ENCODE measurements at regions not wholly inside any gene's neighbourhood (a gene's known extent, or its start where the extent isn't known, plus 50 kb on each side); places are given as distances from the start of the nearest gene placed in this dataset.

GRCh38 chr20:48060841-48061720 is 275.8 kb upstream of the SULF2 start:
- no peak for DNase-seq (ENCODE audit: insufficient read length)
- TF ChIP-seq POLR2A (IDR thresholded peaks at IDR 0.05; ENCODE audit: low read depth, low read length), result no peak
- TF ChIP-seq POLR2AphosphoS5 (IDR thresholded peaks at IDR 0.05; ENCODE audit: low read depth, low read length), result no peak
- TF ChIP-seq TAF1 (IDR thresholded peaks at IDR 0.05; ENCODE audit: borderline replicate concordance, low read depth, low read length), result no peak
- no peak for FAIRE-seq

GRCh38 chr20:48058611-48059559 is 273.6 kb upstream of the SULF2 start:
- DNase-seq (ENCODE audit: insufficient read length) (no peak), FAIRE-seq (no peak)
- TF ChIP-seq POLR2A (IDR thresholded peaks at IDR 0.05; ENCODE audit: low read depth, low read length), result no peak
- no peak for TF ChIP-seq POLR2AphosphoS5 (IDR thresholded peaks at IDR 0.05; ENCODE audit: low read depth, low read length)
- no peak for TF ChIP-seq TAF1 (IDR thresholded peaks at IDR 0.05; ENCODE audit: borderline replicate concordance, low read depth, low read length)

GRCh38 chr20:48057739-48058138 is 272.5 kb upstream of the SULF2 start:
- no peak for FAIRE-seq
- DNase-seq (ENCODE audit: insufficient read length), result no peak
- TF ChIP-seq POLR2A (IDR thresholded peaks at IDR 0.05; ENCODE audit: low read depth, low read length) (no peak), TAF1 (IDR thresholded peaks at IDR 0.05; ENCODE audit: borderline replicate concordance, low read depth, low read length) (no peak), POLR2AphosphoS5 (IDR thresholded peaks at IDR 0.05; ENCODE audit: low read depth, low read length) (no peak)

- TF ChIP-seq TAF1 (IDR thresholded peaks at IDR 0.05; ENCODE audit: borderline replicate concordance, low read depth, low read length) (no peak), POLR2AphosphoS5 (IDR thresholded peaks at IDR 0.05; ENCODE audit: low read depth, low read length) (no peak), POLR2A (IDR thresholded peaks at IDR 0.05; ENCODE audit: low read depth, low read length) (no peak)
- FAIRE-seq (no peak), DNase-seq (ENCODE audit: insufficient read length) (no peak)
Measured at GRCh38 chr20:48057251-48057650, 272.0 kb upstream of the SULF2 start.

- no peak for TF ChIP-seq POLR2A (IDR thresholded peaks at IDR 0.05; ENCODE audit: low read depth, low read length)
- no peak for TF ChIP-seq TAF1 (IDR thresholded peaks at IDR 0.05; ENCODE audit: borderline replicate concordance, low read depth, low read length)
- no peak for TF ChIP-seq POLR2AphosphoS5 (IDR thresholded peaks at IDR 0.05; ENCODE audit: low read depth, low read length)
- FAIRE-seq (no peak), DNase-seq (ENCODE audit: insufficient read length) (no peak)
Measured at GRCh38 chr20:48056218-48056617, 270.9 kb upstream of the SULF2 start.

GRCh38 chr20:48054051-48054450 is 268.8 kb upstream of the SULF2 start:
- TF ChIP-seq POLR2AphosphoS5 (IDR thresholded peaks at IDR 0.05; ENCODE audit: low read depth, low read length), result no peak
- TF ChIP-seq TAF1 (IDR thresholded peaks at IDR 0.05; ENCODE audit: borderline replicate concordance, low read depth, low read length), result no peak
- no peak for TF ChIP-seq POLR2A (IDR thresholded peaks at IDR 0.05; ENCODE audit: low read depth, low read length)

GRCh38 chr20:48052475-48052835 is 267.2 kb upstream of the SULF2 start:
- no peak for TF ChIP-seq POLR2A (IDR thresholded peaks at IDR 0.05; ENCODE audit: low read depth, low read length)
- TF ChIP-seq TAF1 (IDR thresholded peaks at IDR 0.05; ENCODE audit: borderline replicate concordance, low read depth, low read length), result no peak
- TF ChIP-seq POLR2AphosphoS5 (IDR thresholded peaks at IDR 0.05; ENCODE audit: low read depth, low read length), result no peak
- FAIRE-seq, result no peak
- no peak for DNase-seq (ENCODE audit: insufficient read length)

More at GRCh38 chr20:48054051-48054450, 268.8 kb upstream of the SULF2 start:
- FAIRE-seq (no peak), DNase-seq (ENCODE audit: insufficient read length) (no peak)

GRCh38 chr20:48051794-48052474 is 266.7 kb upstream of the SULF2 start:
- FAIRE-seq (no peak), DNase-seq (ENCODE audit: insufficient read length) (no peak)
- TF ChIP-seq POLR2A (IDR thresholded peaks at IDR 0.05; ENCODE audit: low read depth, low read length), result no peak
- TF ChIP-seq POLR2AphosphoS5 (IDR thresholded peaks at IDR 0.05; ENCODE audit: low read depth, low read length), result no peak
- TF ChIP-seq TAF1 (IDR thresholded peaks at IDR 0.05; ENCODE audit: borderline replicate concordance, low read depth, low read length), result no peak

- no peak for FAIRE-seq
- DNase-seq (ENCODE audit: insufficient read length), result no peak
- TF ChIP-seq POLR2A (IDR thresholded peaks at IDR 0.05; ENCODE audit: low read depth, low read length), result no peak
- TF ChIP-seq TAF1 (IDR thresholded peaks at IDR 0.05; ENCODE audit: borderline replicate concordance, low read depth, low read length), result no peak
- TF ChIP-seq POLR2AphosphoS5 (IDR thresholded peaks at IDR 0.05; ENCODE audit: low read depth, low read length), result no peak
Measured at GRCh38 chr20:48049641-48050040, 264.4 kb upstream of the SULF2 start.

GRCh38 chr20:48049171-48049570 is 263.9 kb upstream of the SULF2 start:
- no peak for TF ChIP-seq POLR2A (IDR thresholded peaks at IDR 0.05; ENCODE audit: low read depth, low read length)
- no peak for TF ChIP-seq POLR2AphosphoS5 (IDR thresholded peaks at IDR 0.05; ENCODE audit: low read depth, low read length)
- no peak for TF ChIP-seq TAF1 (IDR thresholded peaks at IDR 0.05; ENCODE audit: borderline replicate concordance, low read depth, low read length)
- no peak for FAIRE-seq
- DNase-seq (ENCODE audit: insufficient read length), result no peak

GRCh38 chr20:48047447-48047846 is 262.2 kb upstream of the SULF2 start:
- no peak for FAIRE-seq
- DNase-seq (ENCODE audit: insufficient read length), result no peak
- no peak for TF ChIP-seq POLR2AphosphoS5 (IDR thresholded peaks at IDR 0.05; ENCODE audit: low read depth, low read length)
- TF ChIP-seq POLR2A (IDR thresholded peaks at IDR 0.05; ENCODE audit: low read depth, low read length), result no peak
- TF ChIP-seq TAF1 (IDR thresholded peaks at IDR 0.05; ENCODE audit: borderline replicate concordance, low read depth, low read length), result no peak
